Spleen (tissue), 11 donors: ENCODE measurements at regions not wholly inside any gene's neighbourhood (a gene's known extent, or its start where the extent isn't known, plus 50 kb on each side); places are given as distances from the start of the nearest gene placed in this dataset.

ENCODE experiments used
- DNase-seq: peaks from one replicate; pipeline ENCODE4 v3.0.0-alpha.2; 2020
- H3K27ac ChIP-seq, 8 donors: fragments of 200-600 bp; sonication (generic) in 7 of 8; 1 replicate in 4 of 8; 2 replicates in 4 of 8; pipeline versions ENCODE4 v1.5.0 to v1.8.0; 2016 to 2021; ENCODE audit warnings: inconsistent platforms in 4 of 8, mild to moderate bottlenecking in 4 of 8, moderate library complexity in 1 of 8
- H3K27me3 ChIP-seq, 7 donors: fragments of 200-600 bp; sonication (generic) in 6 of 7; replicated peaks in 1 of 7; 1 replicate in 4 of 7; 2 replicates in 3 of 7; pipeline versions ENCODE4 v1.5.0 to v1.8.0; 2016 to 2021; ENCODE audit warnings: inconsistent platforms in 3 of 7, mild to moderate bottlenecking in 1 of 7
- H3K36me3 ChIP-seq, 6 donors: fragments of 200-600 bp; sonication (generic) in 5 of 6; 1 replicate in 4 of 6; 2 replicates in 2 of 6; pipeline versions ENCODE4 v1.5.0 to v1.8.0; 2016 to 2021; ENCODE audit warnings: inconsistent platforms in 2 of 6
- H3K4me1 ChIP-seq, 6 donors: fragments of 200-600 bp; sonication (generic) in 5 of 6; 1 replicate in 3 of 6; 2 replicates in 3 of 6; pipeline versions ENCODE4 v1.5.0 to v1.8.0; 2016 to 2021; ENCODE audit warnings: inconsistent platforms in 3 of 6
- H3K4me3 ChIP-seq, 8 donors: fragments of 200-600 bp; sonication (generic) in 7 of 8; 1 replicate in 4 of 8; 2 replicates in 4 of 8; pipeline versions ENCODE4 v1.5.0 to v1.8.0; 2016 to 2021; ENCODE audit warnings: inconsistent platforms in 4 of 8, mild to moderate bottlenecking in 4 of 8, moderate library complexity in 2 of 8
- H3K9me3 ChIP-seq, 8 donors: fragments of 200-600 bp; sonication (generic) in 7 of 8; 1 replicate in 4 of 8; 2 replicates in 4 of 8; pipeline versions ENCODE4 v1.5.0 to v1.8.0; 2016 to 2021; ENCODE audit warnings: inconsistent platforms in 4 of 8
- POLR2A ChIP-seq, 3 donors: fragments of 450-650 bp; IDR thresholded peaks; one replicate each; pipeline ENCODE4 v1.5.1; 2017; ENCODE audit warnings: antibody characterized with exemption in 3 of 3, mild to moderate bottlenecking in 1 of 3
- POLR2AphosphoS5 ChIP-seq, 3 donors: sonication (generic); formaldehyde crosslinking; IDR thresholded peaks; one replicate each; pipeline ENCODE4 v1.5.1; 2017; ENCODE audit warnings: antibody characterized with exemption in 3 of 3
- WGBS, 5 donors: extraction: QIAGEN DNeasy Blood & Tissue Kit in 3 of 5; methylation state at CpG; one replicate each; pipeline versions ENCODE4 v1.1.5 to v1.1.7; 2013 to 2018; 5-methylcytosine and 5-hydroxymethylcytosine counted together
- intact Hi-C: fragments of 100-400 bp; cut with DNase I; formaldehyde crosslinking; loops from one replicate; pipeline ENCODE4 v1.15.0; 2023; ENCODE audit warnings: low total_unique reads
- TF ChIP-seq, protein P1 (sequence below), 11 experiments: fragments of 200-600 bp in 7 of 11; fragments of 450-650 bp in 4 of 11; sonication (generic) in 4 of 11; IDR thresholded peaks in 8 of 11; conservative IDR thresholded peaks in 3 of 11; 1 replicate in 7 of 11; 2 replicates in 4 of 11; pipeline versions ENCODE4 v1.4.0 to v1.8.0; 2016 to 2021; ENCODE audit warnings: antibody characterized with exemption in 11 of 11, inconsistent platforms in 4 of 11, mild to moderate bottlenecking in 1 of 11
- donor health status: healthy with polysubstance abuse.
- donor health status: DM: no; HTN: no; CAD: no; lungs with moderate emphysema.
- donor health status: DM: no; HTN: no; CAD: no.
- donor health status: Bipolar disorder and iron deficiency.
- donor health status: healthy.
- donor health status: DM: no; HTN: no; CAD: no.
- donor health status: DM: yes; HTN: yes; CAD: no.

DNA sequence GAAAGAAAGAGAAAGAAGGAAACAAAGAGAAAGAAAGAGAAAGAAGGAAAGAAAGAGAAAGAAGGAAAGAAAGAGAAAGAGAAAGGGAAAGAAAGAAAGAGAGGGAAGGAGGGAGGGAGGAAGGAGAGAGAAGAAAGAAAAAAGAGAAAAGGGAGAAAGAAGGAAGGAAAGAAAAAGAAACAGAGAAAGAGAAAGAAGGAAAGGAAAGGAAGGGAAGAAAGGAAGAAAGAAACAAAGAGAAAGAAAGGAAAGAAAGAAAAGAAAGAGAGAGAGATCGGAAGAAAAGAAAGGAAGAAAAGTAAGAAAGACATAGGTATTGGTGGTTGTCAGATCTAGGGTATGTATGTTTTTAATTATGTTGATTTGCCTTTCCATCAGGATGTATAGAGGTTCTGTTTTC is 342.3 kb downstream of the FOXG1 start:
- DNase-seq, result no peak
- no peaks in the 10 kb centered on the region for H3K27me3 ChIP-seq
- 81 to 91% (median 91%) methylated on average over 1 of the region's 1 CpG for WGBS, 5 donors
- no peaks in the 10 kb centered on the region for H3K4me1 ChIP-seq
- H3K27ac ChIP-seq, result no peak overlapping the region
- peaks cover 0 to 16% (median 3%) of the 10 kb centered on the region in 8 donors for H3K9me3 ChIP-seq
- no peaks in the 10 kb centered on the region for H3K36me3 ChIP-seq
- intact Hi-C loops, result no loop called here
- TF ChIP-seq POLR2A (IDR thresholded peaks at IDR 0.05) (no peak), POLR2AphosphoS5 (IDR thresholded peaks at IDR 0.05) (no peak)
- TF ChIP-seq, protein P1, sequence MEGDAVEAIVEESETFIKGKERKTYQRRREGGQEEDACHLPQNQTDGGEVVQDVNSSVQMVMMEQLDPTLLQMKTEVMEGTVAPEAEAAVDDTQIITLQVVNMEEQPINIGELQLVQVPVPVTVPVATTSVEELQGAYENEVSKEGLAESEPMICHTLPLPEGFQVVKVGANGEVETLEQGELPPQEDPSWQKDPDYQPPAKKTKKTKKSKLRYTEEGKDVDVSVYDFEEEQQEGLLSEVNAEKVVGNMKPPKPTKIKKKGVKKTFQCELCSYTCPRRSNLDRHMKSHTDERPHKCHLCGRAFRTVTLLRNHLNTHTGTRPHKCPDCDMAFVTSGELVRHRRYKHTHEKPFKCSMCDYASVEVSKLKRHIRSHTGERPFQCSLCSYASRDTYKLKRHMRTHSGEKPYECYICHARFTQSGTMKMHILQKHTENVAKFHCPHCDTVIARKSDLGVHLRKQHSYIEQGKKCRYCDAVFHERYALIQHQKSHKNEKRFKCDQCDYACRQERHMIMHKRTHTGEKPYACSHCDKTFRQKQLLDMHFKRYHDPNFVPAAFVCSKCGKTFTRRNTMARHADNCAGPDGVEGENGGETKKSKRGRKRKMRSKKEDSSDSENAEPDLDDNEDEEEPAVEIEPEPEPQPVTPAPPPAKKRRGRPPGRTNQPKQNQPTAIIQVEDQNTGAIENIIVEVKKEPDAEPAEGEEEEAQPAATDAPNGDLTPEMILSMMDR (IDR thresholded peaks at IDR 0.05 in 8 of 11, conservative IDR thresholded peaks at IDR 0.05 in 3 of 11), result no peak
- no peak overlapping the region for H3K4me3 ChIP-seq

DNA sequence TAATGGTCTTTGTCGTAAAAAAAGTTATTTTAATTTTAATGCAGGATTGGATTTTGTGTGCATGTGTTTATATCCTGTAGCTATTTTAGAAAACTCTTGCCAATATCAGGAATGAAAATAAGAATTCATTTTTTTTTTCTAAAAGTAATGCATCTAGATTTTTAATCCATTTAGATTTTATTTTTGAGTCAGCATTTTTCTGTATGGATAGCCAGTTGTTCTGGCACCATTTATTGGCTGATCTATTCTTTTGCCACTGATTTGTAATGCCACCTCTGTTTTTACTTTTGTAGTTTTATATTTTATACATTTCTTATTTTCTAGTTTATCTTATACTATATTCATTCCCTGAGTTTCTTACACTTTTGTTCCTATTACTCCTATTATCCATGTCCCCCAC is 343.0 kb downstream of the FOXG1 start:
- no peak overlapping the region for H3K4me3 ChIP-seq
- TF ChIP-seq POLR2A (IDR thresholded peaks at IDR 0.05) (no peak), POLR2AphosphoS5 (IDR thresholded peaks at IDR 0.05) (no peak)
- TF ChIP-seq, protein P1 (IDR thresholded peaks at IDR 0.05 in 8 of 11, conservative IDR thresholded peaks at IDR 0.05 in 3 of 11), result no peak
- DNase-seq, result no peak
- no peaks in the 10 kb centered on the region for H3K27me3 ChIP-seq
- intact Hi-C loops, result no loop called here
- no peaks in the 10 kb centered on the region for H3K36me3 ChIP-seq
- 83 to 93% (median 89%) methylated on average over 1 of the region's 1 CpG for WGBS, 5 donors
- peaks cover 0 to 16% (median 3%) of the 10 kb centered on the region in 8 donors for H3K9me3 ChIP-seq
- H3K4me1 ChIP-seq, result no peaks in the 10 kb centered on the region
- no peak overlapping the region for H3K27ac ChIP-seq

DNA sequence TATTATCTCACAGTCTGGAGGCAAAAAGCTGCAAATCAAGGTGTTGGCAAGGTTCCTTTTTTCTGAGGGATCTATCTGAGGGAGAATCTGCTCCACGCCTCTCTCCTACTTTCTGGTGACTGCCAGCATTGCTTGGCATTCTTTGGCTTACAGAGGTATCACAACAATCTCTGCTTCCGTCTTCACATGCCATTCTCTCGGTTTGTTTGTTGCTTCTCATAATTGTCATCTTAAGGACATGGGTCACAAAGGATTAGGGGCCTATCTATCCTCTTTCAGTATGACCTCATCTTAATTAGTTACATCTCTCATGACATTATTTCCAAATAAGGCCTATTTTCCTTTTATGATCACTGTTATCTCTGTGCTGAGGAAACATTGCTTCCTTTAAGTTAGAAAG is 345.0 kb downstream of the FOXG1 start:
- WGBS, 5 donors, result 51 to 64% (median 61%) methylated on average over 3 of the region's 3 CpGs
- intact Hi-C loops, result no loop called here
- H3K36me3 ChIP-seq, result no peaks in the 10 kb centered on the region
- no peak overlapping the region for H3K4me3 ChIP-seq
- no peaks in the 10 kb centered on the region for H3K27me3 ChIP-seq
- peaks cover 0 to 16% (median 3%) of the 10 kb centered on the region in 8 donors for H3K9me3 ChIP-seq
- no peak for DNase-seq
- no peaks in the 10 kb centered on the region for H3K4me1 ChIP-seq
- TF ChIP-seq POLR2A (IDR thresholded peaks at IDR 0.05) (no peak), POLR2AphosphoS5 (IDR thresholded peaks at IDR 0.05) (no peak)
- TF ChIP-seq, protein P1 (IDR thresholded peaks at IDR 0.05 in 8 of 11, conservative IDR thresholded peaks at IDR 0.05 in 3 of 11), result no peak
- no peak overlapping the region for H3K27ac ChIP-seq

DNA sequence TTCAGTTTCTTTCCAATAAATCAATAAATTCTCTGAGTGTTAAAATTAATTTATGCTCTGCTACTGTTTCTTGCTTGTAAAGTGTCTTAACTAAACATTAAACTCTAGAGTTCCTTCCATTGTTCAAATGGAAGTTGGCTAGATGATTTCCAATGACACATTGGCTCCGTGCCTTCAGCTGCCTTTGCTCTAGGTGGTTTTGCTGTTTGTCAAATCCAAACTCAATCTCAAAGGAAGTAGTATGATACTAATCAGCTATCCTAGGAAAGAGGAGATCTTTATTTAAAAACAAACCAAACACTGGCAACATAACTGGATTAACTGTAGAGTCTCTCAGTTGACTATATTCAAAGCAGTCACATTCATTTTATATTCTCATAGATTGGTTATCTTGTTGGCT is 356.4 kb downstream of the FOXG1 start:
- Histone ChIP-seq H3K27ac (no peak overlapping the region), H3K27me3 (no peaks in the 10 kb centered on the region), H3K4me1 (no peaks in the 10 kb centered on the region), H3K9me3 (peaks cover 0 to 10% (median 0%) of the 10 kb centered on the region in 8 donors), H3K36me3 (no peaks in the 10 kb centered on the region), H3K4me3 (no peak overlapping the region)
- intact Hi-C loops, result no loop called here
- 59 to 82% (median 71%) methylated on average over 1 of the region's 1 CpG for WGBS, 5 donors
- no peak for TF ChIP-seq POLR2AphosphoS5 (IDR thresholded peaks at IDR 0.05)
- no peak for TF ChIP-seq POLR2A (IDR thresholded peaks at IDR 0.05)
- TF ChIP-seq, protein P1 (IDR thresholded peaks at IDR 0.05 in 8 of 11, conservative IDR thresholded peaks at IDR 0.05 in 3 of 11), result no peak
- no peak for DNase-seq
